H9 (cell line): ENCODE measurements at regions not wholly inside any gene's neighbourhood (a gene's known extent, or its start where the extent isn't known, plus 50 kb on each side); places are given as distances from the start of the nearest gene placed in this dataset.

Source experiments
- DNase-seq: peaks from one replicate; pipeline ENCODE4 v3.0.0-alpha.2; 2017
- H2AFZ ChIP-seq: one replicate; pipeline ENCODE4 v1.6.1; 2013; ENCODE audit warnings: mild to moderate bottlenecking, low read length, control low read depth, moderate library complexity
- H2AK5ac ChIP-seq: 2 replicates; pipeline ENCODE4 v1.6.1; 2013; ENCODE audit warnings: low read length, control low read depth, mixed read lengths; ENCODE audit not compliant: insufficient read length
- H2BK120ac ChIP-seq: one replicate; pipeline ENCODE4 v1.6.1; 2013; ENCODE audit warnings: low read depth, mild to moderate bottlenecking, low read length, control low read depth, inconsistent platforms; ENCODE audit not compliant: poor library complexity, severe bottlenecking
- H2BK12ac ChIP-seq: 2 replicates; pipeline ENCODE4 v1.6.1; 2013; ENCODE audit warnings: low read length, control low read depth, mixed read lengths, low read depth; ENCODE audit not compliant: insufficient read length
- H2BK15ac ChIP-seq: 2 replicates; pipeline ENCODE4 v1.6.1; 2013; ENCODE audit warnings: low read depth, low read length, control low read depth
- H2BK20ac ChIP-seq: one replicate; pipeline ENCODE4 v1.6.1; 2013; ENCODE audit warnings: low read depth, mild to moderate bottlenecking, low read length, control low read depth, inconsistent platforms; ENCODE audit not compliant: poor library complexity, severe bottlenecking
- H2BK5ac ChIP-seq: 2 replicates; pipeline ENCODE4 v1.6.1; 2013; ENCODE audit warnings: low read length, control low read depth, mixed read lengths; ENCODE audit not compliant: insufficient read length
- H3K14ac ChIP-seq: 2 replicates; pipeline ENCODE4 v1.6.1; 2013; ENCODE audit warnings: low read length, control low read depth; ENCODE audit not compliant: insufficient read depth
- H3K18ac ChIP-seq: 2 replicates; pipeline ENCODE4 v1.6.1; 2013; ENCODE audit warnings: low read depth, mild to moderate bottlenecking, mixed read lengths, low read length, control low read depth; ENCODE audit not compliant: insufficient read length
- H3K23ac ChIP-seq: 2 replicates; pipeline ENCODE4 v1.6.1; 2013; ENCODE audit warnings: low read length, control low read depth, mixed read lengths, low read depth; ENCODE audit not compliant: insufficient read length
- H3K23me2 ChIP-seq: 2 replicates; pipeline ENCODE4 v1.6.1; 2013; ENCODE audit warnings: low read depth, mild to moderate bottlenecking, mixed read lengths, low read length, control low read depth; ENCODE audit not compliant: insufficient read length, poor library complexity, severe bottlenecking
- H3K27ac ChIP-seq: 2 replicates; pipeline ENCODE4 v1.5.1; 2013; ENCODE audit warnings: low read length, control low read depth, mixed read lengths, low read depth; ENCODE audit not compliant: insufficient read length
- H3K27me3 ChIP-seq: 2 replicates; pipeline ENCODE4 v1.6.1; 2013; ENCODE audit warnings: low read length, control low read depth, inconsistent platforms; ENCODE audit not compliant: insufficient read depth
- H3K4ac ChIP-seq: 2 replicates; pipeline ENCODE4 v1.6.1; 2013; ENCODE audit warnings: low read depth, mild to moderate bottlenecking, control low read depth, inconsistent platforms, low read length, moderate library complexity
- H3K4me1 ChIP-seq: 2 replicates; pipeline ENCODE4 v1.6.1; 2013; ENCODE audit warnings: low read length, control low read depth, inconsistent platforms; ENCODE audit not compliant: insufficient read depth
- H3K4me2 ChIP-seq: 2 replicates; pipeline ENCODE4 v1.6.1; 2013; ENCODE audit warnings: low read length, control low read depth, mixed read lengths; ENCODE audit not compliant: insufficient read length, insufficient read depth
- H3K56ac ChIP-seq: 2 replicates; pipeline ENCODE4 v1.6.1; 2013; ENCODE audit warnings: low read depth, mild to moderate bottlenecking, mixed read lengths, low read length, control low read depth; ENCODE audit not compliant: insufficient read length
- H3K79me1 ChIP-seq: 2 replicates; pipeline ENCODE4 v1.6.1; 2013; ENCODE audit warnings: low read depth, mild to moderate bottlenecking, moderate library complexity, low read length, control low read depth, inconsistent platforms; ENCODE audit not compliant: insufficient read depth, poor library complexity, severe bottlenecking
- H3K79me2 ChIP-seq: 2 replicates; pipeline ENCODE4 v1.6.1; 2013; ENCODE audit warnings: low read length, control low read depth, inconsistent platforms; ENCODE audit not compliant: insufficient read depth
- H3K9ac ChIP-seq: 2 replicates; pipeline ENCODE4 v1.6.1; 2013; ENCODE audit warnings: low read length, control low read depth, mixed read lengths; ENCODE audit not compliant: insufficient read length; ENCODE audit errors: extremely low read depth
- H3K9me3 ChIP-seq: one replicate; pipeline ENCODE4 v1.6.1; 2013; ENCODE audit warnings: low read depth, low read length, inconsistent platforms; ENCODE audit not compliant: control insufficient read depth
- H3T11ph ChIP-seq: one replicate; pipeline ENCODE4 v1.6.1; 2013; ENCODE audit warnings: mild to moderate bottlenecking, low read length, control low read depth, inconsistent platforms
- H4K20me1 ChIP-seq: one replicate; pipeline ENCODE4 v1.6.1; 2013; ENCODE audit not compliant: control insufficient read depth, insufficient read length, insufficient read depth
- H4K5ac ChIP-seq: 2 replicates; pipeline ENCODE4 v1.6.1; 2013; ENCODE audit warnings: low read depth, mild to moderate bottlenecking, mixed read lengths, low read length, control low read depth; ENCODE audit not compliant: insufficient read length
- H4K8ac ChIP-seq: replicated peaks from 2 replicates; pipeline ENCODE4 v1.6.1; 2013; ENCODE audit warnings: low read length, control low read depth, mixed read lengths, low read depth; ENCODE audit not compliant: insufficient read length
- H4K91ac ChIP-seq: 2 replicates; pipeline ENCODE4 v1.6.1; 2013; ENCODE audit warnings: low read depth, mild to moderate bottlenecking, moderate library complexity, mixed read lengths, low read length, control low read depth; ENCODE audit not compliant: insufficient read length
- H3K27ac Mint-ChIP-seq, 3 experiments: 2 replicates in 2 of 3; 3 replicates in 1 of 3; pipeline ENCODE4 v1.8.0; 2020 to 2021; ENCODE audit warnings: mixed read lengths in 3 of 3, mild to moderate bottlenecking in 1 of 3, moderate library complexity in 1 of 3
- H3K27me3 Mint-ChIP-seq: 2 replicates; pipeline ENCODE4 v1.8.0; 2021; ENCODE audit warnings: low read depth, mild to moderate bottlenecking, moderate library complexity, mixed read lengths
- H3K36me3 Mint-ChIP-seq, 3 experiments: 2 replicates in 2 of 3; 3 replicates in 1 of 3; pipeline ENCODE4 v1.8.0; 2020 to 2021; ENCODE audit warnings: low read depth in 3 of 3, mixed read lengths in 3 of 3; ENCODE audit not compliant: insufficient read depth in 1 of 3
- H3K4me1 Mint-ChIP-seq, 2 experiments: 2 replicates each; pipeline ENCODE4 v1.8.0; 2020; ENCODE audit warnings: mixed read lengths in 2 of 2
- H3K4me3 Mint-ChIP-seq, 2 experiments: 2 replicates in 1 of 2; 3 replicates in 1 of 2; pipeline ENCODE4 v1.8.0; 2020 to 2021; ENCODE audit warnings: mild to moderate bottlenecking in 2 of 2, mixed read lengths in 2 of 2, moderate library complexity in 1 of 2
- H3K9me3 Mint-ChIP-seq, 2 experiments: 2 replicates in 1 of 2; 3 replicates in 1 of 2; pipeline ENCODE4 v1.8.0; 2020; ENCODE audit warnings: mild to moderate bottlenecking in 2 of 2, mixed read lengths in 2 of 2, moderate library complexity in 1 of 2
- WGBS: extraction: QIAGEN DNeasy Blood & Tissue Kit; methylation state at CpG from one replicate; pipeline ENCODE4 v1.1.7; 2013; ENCODE audit warnings: missing lambda C conversion rate, low lambda C conversion rate, mixed read lengths; ENCODE audit not compliant: insufficient read length; ENCODE audit errors: extremely low coverage; 5-methylcytosine and 5-hydroxymethylcytosine counted together
- TF ChIP-seq, protein P1 (sequence below): fragments of 200-600 bp; sonication (generic); conservative IDR thresholded peaks from 3 replicates; pipeline ENCODE4 v1.8.0; 2021; ENCODE audit warnings: antibody characterized with exemption, mild to moderate bottlenecking

DNA sequence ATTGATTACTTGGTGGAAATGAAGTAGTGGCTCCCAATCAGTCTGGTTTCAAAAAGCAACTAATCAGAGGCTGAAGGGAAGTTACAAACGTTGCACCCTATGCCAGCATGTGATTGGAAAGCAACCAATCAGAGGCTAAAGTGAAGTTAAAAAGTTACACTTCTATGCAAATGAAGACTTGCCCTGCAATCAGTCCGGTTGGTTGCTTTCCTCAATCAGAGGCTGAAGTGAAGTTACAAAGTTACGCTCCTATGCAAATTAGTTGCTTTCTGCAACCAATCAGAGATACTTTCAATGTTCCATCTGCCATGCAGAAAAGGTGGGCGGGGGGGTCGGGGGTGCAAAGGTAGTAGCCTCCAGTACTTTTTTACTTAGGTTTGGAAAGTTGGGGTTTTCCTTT, 1077.1 kb downstream of the TYW1 start:
- H4K8ac ChIP-seq: no peak overlapping the region
- no peak overlapping the region for H3K27ac ChIP-seq
- H3K27me3 Mint-ChIP-seq: no peaks in the 10 kb centered on the region; the same call in 1 of the 2 replicates
- no peak overlapping the region for H3K27ac Mint-ChIP-seq
- no peaks in the 10 kb centered on the region for H3K4me1 ChIP-seq
- H2AFZ ChIP-seq: no peak overlapping the region
- no peaks in the 10 kb centered on the region for H3K23me2 ChIP-seq
- H2BK5ac ChIP-seq: no peak overlapping the region
- no peak overlapping the region for H4K5ac ChIP-seq
- no peak overlapping the region for H3K4ac ChIP-seq
- H2BK20ac ChIP-seq: no peak overlapping the region
- no peak overlapping the region for H2BK120ac ChIP-seq
- DNase-seq: no peak
- no peak overlapping the region for H2AK5ac ChIP-seq
- no peaks in the 10 kb centered on the region for H3K79me1 ChIP-seq
- no peak overlapping the region for H3K9ac ChIP-seq
- TF ChIP-seq, protein P1, sequence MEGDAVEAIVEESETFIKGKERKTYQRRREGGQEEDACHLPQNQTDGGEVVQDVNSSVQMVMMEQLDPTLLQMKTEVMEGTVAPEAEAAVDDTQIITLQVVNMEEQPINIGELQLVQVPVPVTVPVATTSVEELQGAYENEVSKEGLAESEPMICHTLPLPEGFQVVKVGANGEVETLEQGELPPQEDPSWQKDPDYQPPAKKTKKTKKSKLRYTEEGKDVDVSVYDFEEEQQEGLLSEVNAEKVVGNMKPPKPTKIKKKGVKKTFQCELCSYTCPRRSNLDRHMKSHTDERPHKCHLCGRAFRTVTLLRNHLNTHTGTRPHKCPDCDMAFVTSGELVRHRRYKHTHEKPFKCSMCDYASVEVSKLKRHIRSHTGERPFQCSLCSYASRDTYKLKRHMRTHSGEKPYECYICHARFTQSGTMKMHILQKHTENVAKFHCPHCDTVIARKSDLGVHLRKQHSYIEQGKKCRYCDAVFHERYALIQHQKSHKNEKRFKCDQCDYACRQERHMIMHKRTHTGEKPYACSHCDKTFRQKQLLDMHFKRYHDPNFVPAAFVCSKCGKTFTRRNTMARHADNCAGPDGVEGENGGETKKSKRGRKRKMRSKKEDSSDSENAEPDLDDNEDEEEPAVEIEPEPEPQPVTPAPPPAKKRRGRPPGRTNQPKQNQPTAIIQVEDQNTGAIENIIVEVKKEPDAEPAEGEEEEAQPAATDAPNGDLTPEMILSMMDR: no peak
- H4K20me1 ChIP-seq: no peaks in the 10 kb centered on the region
- H3K56ac ChIP-seq: no peak overlapping the region
- H3K36me3 Mint-ChIP-seq: no peaks in the 10 kb centered on the region; a peak in 1 of 7 replicates
- no peaks in the 10 kb centered on the region for H3K27me3 ChIP-seq
- no peak overlapping the region for H3K4me3 Mint-ChIP-seq
- no peak overlapping the region for H2BK15ac ChIP-seq
- H3K79me2 ChIP-seq: no peaks in the 10 kb centered on the region
- no peak overlapping the region for H3K4me2 ChIP-seq
- H3K4me1 Mint-ChIP-seq: 0 out of 4 replicates have a peak, but pooled peaks cover 0 to 3% of the 10 kb centered on the region in 2 experiments
- no peaks in the 10 kb centered on the region for H3K9me3 ChIP-seq
- no peak overlapping the region for H3T11ph ChIP-seq
- H3K18ac ChIP-seq: no peak overlapping the region
- H3K14ac ChIP-seq: no peak overlapping the region
- H3K23ac ChIP-seq: no peak overlapping the region
- peaks cover 2 to 3% of the 10 kb centered on the region in 2 experiments; a peak in 3 of 5 replicates for H3K9me3 Mint-ChIP-seq
- WGBS: no CpG with 5 or more reads among the region's 5 CpGs
- no peak overlapping the region for H2BK12ac ChIP-seq
- no peak overlapping the region for H4K91ac ChIP-seq
